ENCODE measurements at regions not wholly inside any gene's neighbourhood (a gene's known extent, or its start where the extent isn't known, plus 50 kb on each side); places are given as distances from the start of the nearest gene placed in this dataset.

DNA sequence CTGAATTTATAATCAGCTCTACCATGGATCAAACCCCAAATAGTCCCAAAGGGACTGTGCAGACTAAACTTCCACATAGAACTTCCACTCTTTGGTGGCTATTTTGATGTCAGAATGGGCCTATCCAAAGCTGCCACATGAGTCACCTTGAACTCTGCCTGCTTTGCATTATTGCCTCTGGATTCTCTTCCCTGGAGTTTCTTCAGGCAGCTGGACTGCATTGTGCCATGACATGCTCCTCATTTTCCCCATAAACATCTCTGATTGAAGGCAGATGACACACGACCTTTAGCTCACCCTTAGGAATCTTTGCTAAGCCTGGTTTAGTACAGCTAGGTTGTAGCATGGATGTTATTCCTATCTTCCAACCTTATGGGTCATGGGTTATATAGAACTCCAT is 251.7 kb downstream of the FZD1 start:
- TF ChIP-seq CTCF (IDR thresholded peaks at IDR 0.05), result no peak
- H3K4me3 ChIP-seq (ENCODE audit: low read length), result no peak overlapping the region
- no peaks in the 10 kb centered on the region for H3K4me1 ChIP-seq (ENCODE audit: control insufficient read depth, insufficient read depth, low read length)
- intact Hi-C loops (cut with micrococcal nuclease), result no loop called here
- no peak overlapping the region for H3K27ac ChIP-seq (ENCODE audit: low read length)
- DNase-seq (no peak), ATAC-seq (no peak)
- no peaks in the 10 kb centered on the region for H3K27me3 ChIP-seq (ENCODE audit: control insufficient read depth, insufficient read depth, low read length)
- Mint-ChIP-seq H3K9me3 (peaks cover 9% of the 10 kb centered on the region in 2 donors), H3K4me3 (no peak overlapping the region), H3K27ac (no peak overlapping the region), H3K27me3 (ENCODE audit: low read depth in 2 of 2) (no peaks in the 10 kb centered on the region), H3K4me1 (no peaks in the 10 kb centered on the region), H3K36me3 (no peaks in the 10 kb centered on the region)
- H3K36me3 ChIP-seq (ENCODE audit: control insufficient read depth, insufficient read depth, low read length), result no peaks in the 10 kb centered on the region
- H3K9me3 ChIP-seq (ENCODE audit: control insufficient read depth, insufficient read depth, low read length), result peaks cover 5% of the 10 kb centered on the region
- no CpG with 5 or more reads among the region's 1 CpG for WGBS (ENCODE audit: insufficient coverage)

GRCh38 chr7:91517201-91517785 is 253.1 kb downstream of the FZD1 start:
- no peaks in the 10 kb centered on the region for H3K27me3 Mint-ChIP-seq (ENCODE audit: low read depth in 2 of 2)
- H3K4me1 Mint-ChIP-seq, result no peaks in the 10 kb centered on the region
- H3K4me3 ChIP-seq (ENCODE audit: low read length), result no peak overlapping the region
- intact Hi-C loops (cut with micrococcal nuclease), result no loop called here
- H3K27ac Mint-ChIP-seq, result no peak overlapping the region
- H3K9me3 Mint-ChIP-seq, result peaks cover 11% of the 10 kb centered on the region in 2 donors
- 71% methylated on average over 1 of the region's 1 CpG for WGBS (ENCODE audit: insufficient coverage)
- DNase-seq (no peak), ATAC-seq (no peak)
- peaks cover 5% of the 10 kb centered on the region for H3K9me3 ChIP-seq (ENCODE audit: control insufficient read depth, insufficient read depth, low read length)
- H3K4me1 ChIP-seq (ENCODE audit: control insufficient read depth, insufficient read depth, low read length), result no peaks in the 10 kb centered on the region
- H3K36me3 Mint-ChIP-seq, result no peaks in the 10 kb centered on the region
- no peaks in the 10 kb centered on the region for H3K27me3 ChIP-seq (ENCODE audit: control insufficient read depth, insufficient read depth, low read length)
- no peaks in the 10 kb centered on the region for H3K36me3 ChIP-seq (ENCODE audit: control insufficient read depth, insufficient read depth, low read length)
- no peak overlapping the region for H3K4me3 Mint-ChIP-seq
- TF ChIP-seq CTCF (IDR thresholded peaks at IDR 0.05), result no peak
- no peak overlapping the region for H3K27ac ChIP-seq (ENCODE audit: low read length)

DNA sequence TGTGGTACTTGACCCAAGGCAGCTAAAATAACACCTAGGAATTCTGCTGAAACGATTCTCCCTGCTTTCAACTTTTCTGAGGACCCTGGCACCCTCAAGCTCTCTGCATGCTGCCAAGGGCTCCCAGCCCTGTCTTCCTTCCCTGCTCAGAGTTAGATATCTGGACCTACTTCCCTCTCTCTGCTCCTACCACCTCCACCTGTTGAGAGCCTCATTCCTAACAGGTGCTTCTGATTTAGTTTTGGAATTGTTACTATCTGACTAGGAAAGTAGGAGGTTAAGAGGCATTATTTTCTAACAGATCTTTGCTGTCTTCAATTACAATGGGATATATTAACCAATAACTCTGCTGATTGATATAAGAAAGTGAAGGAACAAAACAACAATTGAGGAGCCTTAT is 253.8 kb downstream of the FZD1 start:
- 72% methylated on average over 1 of the region's 1 CpG for WGBS (ENCODE audit: insufficient coverage)
- peaks cover 5% of the 10 kb centered on the region for H3K9me3 ChIP-seq (ENCODE audit: control insufficient read depth, insufficient read depth, low read length)
- H3K4me3 ChIP-seq (ENCODE audit: low read length), result no peak overlapping the region
- Mint-ChIP-seq H3K9me3 (peaks cover 11 to 14% of the 10 kb centered on the region in 2 donors), H3K36me3 (no peaks in the 10 kb centered on the region), H3K4me3 (no peak overlapping the region), H3K4me1 (no peaks in the 10 kb centered on the region), H3K27me3 (ENCODE audit: low read depth in 2 of 2) (no peaks in the 10 kb centered on the region), H3K27ac (no peak overlapping the region)
- ATAC-seq (no peak), DNase-seq (no peak)
- intact Hi-C loops (cut with micrococcal nuclease), result no loop called here
- H3K36me3 ChIP-seq (ENCODE audit: control insufficient read depth, insufficient read depth, low read length), result no peaks in the 10 kb centered on the region
- H3K27me3 ChIP-seq (ENCODE audit: control insufficient read depth, insufficient read depth, low read length), result no peaks in the 10 kb centered on the region
- TF ChIP-seq CTCF (IDR thresholded peaks at IDR 0.05), result no peak
- H3K4me1 ChIP-seq (ENCODE audit: control insufficient read depth, insufficient read depth, low read length), result no peaks in the 10 kb centered on the region
- no peak overlapping the region for H3K27ac ChIP-seq (ENCODE audit: low read length)

Data from natural killer cell (primary cell).